GM23338 (cell line): ENCODE measurements at regions not wholly inside any gene's neighbourhood (a gene's known extent, or its start where the extent isn't known, plus 50 kb on each side); places are given as distances from the start of the nearest gene placed in this dataset.

Experiments used
- ATAC-seq: fragments of 200-7000 bp; cut with Tn5 transposase; 3 replicates; pipeline ENCODE4 v1.9.1; 2020
- DNase-seq: peaks from one replicate; pipeline ENCODE4 v3.0.0-alpha.2; 2015; ENCODE audit warnings: low spot score
- H2AFZ ChIP-seq: fragments of 200-600 bp; sonication (generic); 2 replicates; pipeline ENCODE4 v1.8.0; 2016; ENCODE audit warnings: antibody characterized with exemption, mild to moderate bottlenecking, moderate library complexity
- H3F3A ChIP-seq: fragments of 200-600 bp; sonication (generic); replicated peaks from 2 replicates; pipeline ENCODE4 v1.8.0; 2017; ENCODE audit warnings: antibody characterized with exemption, mixed run types, low read depth
- H3K27ac ChIP-seq: fragments of 200-600 bp; sonication (generic); 2 replicates; pipeline ENCODE4 v1.6.1; 2016; ENCODE audit warnings: low read depth
- H3K27me3 ChIP-seq: fragments of 200-600 bp; sonication (generic); 2 replicates; pipeline ENCODE4 v1.8.0; 2016; ENCODE audit warnings: mild to moderate bottlenecking, mixed run types, moderate library complexity; ENCODE audit not compliant: insufficient read depth
- H3K36me3 ChIP-seq: fragments of 200-600 bp; sonication (generic); 2 replicates; pipeline ENCODE4 v1.8.0; 2016; ENCODE audit warnings: mild to moderate bottlenecking; ENCODE audit not compliant: insufficient read depth
- H3K4me1 ChIP-seq: fragments of 200-600 bp; sonication (generic); 2 replicates; pipeline ENCODE4 v1.8.0; 2016; ENCODE audit warnings: mild to moderate bottlenecking, moderate library complexity; ENCODE audit not compliant: insufficient read depth
- H3K4me2 ChIP-seq: fragments of 200-600 bp; sonication (generic); 2 replicates; pipeline ENCODE4 v1.7.1; 2017; ENCODE audit warnings: mixed run types
- H3K4me3 ChIP-seq: fragments of 200-600 bp; sonication (generic); 2 replicates; pipeline ENCODE4 v1.6.1; 2016; ENCODE audit warnings: mixed run types
- H3K79me2 ChIP-seq: fragments of 200-600 bp; sonication (generic); replicated peaks from 2 replicates; pipeline ENCODE4 v1.8.0; 2017; ENCODE audit warnings: mild to moderate bottlenecking; ENCODE audit not compliant: insufficient read depth
- H3K9me2 ChIP-seq: fragments of 200-600 bp; sonication (generic); 2 replicates; pipeline ENCODE4 v1.8.0; 2017; ENCODE audit not compliant: insufficient read depth
- H4K20me1 ChIP-seq: fragments of 200-600 bp; sonication (generic); replicated peaks from 2 replicates; pipeline ENCODE4 v1.8.0; 2017; ENCODE audit warnings: mild to moderate bottlenecking; ENCODE audit not compliant: insufficient read depth
- H3K27ac Mint-ChIP-seq: 2 replicates; pipeline ENCODE4 v1.8.0; 2020; ENCODE audit warnings: inconsistent platforms, mild to moderate bottlenecking, moderate library complexity, mixed read lengths
- H3K27me3 Mint-ChIP-seq: 3 replicates; pipeline ENCODE4 v1.8.0; 2022; ENCODE audit warnings: low read depth, mild to moderate bottlenecking, moderate library complexity, mixed read lengths, inconsistent platforms; ENCODE audit not compliant: insufficient read depth, poor library complexity
- H3K36me3 Mint-ChIP-seq: 3 replicates; pipeline ENCODE4 v1.8.0; 2021; ENCODE audit warnings: low read depth, mild to moderate bottlenecking, inconsistent platforms, moderate library complexity, mixed read lengths
- H3K4me1 Mint-ChIP-seq: 3 replicates; pipeline ENCODE4 v1.8.0; 2020; ENCODE audit warnings: mild to moderate bottlenecking, inconsistent platforms, mixed read lengths
- H3K4me3 Mint-ChIP-seq: 3 replicates; pipeline ENCODE4 v1.8.0; 2021; ENCODE audit warnings: moderate library complexity, mild to moderate bottlenecking, inconsistent platforms, mixed read lengths
- H3K9me3 Mint-ChIP-seq: 3 replicates; pipeline ENCODE4 v1.8.0; 2020; ENCODE audit warnings: moderate library complexity, mild to moderate bottlenecking, inconsistent platforms, mixed read lengths
- CREB1 ChIP-seq: fragments of 250-450 bp; sonication (Bioruptor Pico); IDR thresholded peaks from 2 replicates; pipeline ENCODE4 v1.5.0; 2020; ENCODE audit warnings: low read depth, mild to moderate bottlenecking, moderate library complexity
- EZH2phosphoT487 ChIP-seq: fragments of 200-600 bp; sonication (generic); IDR thresholded peaks from one replicate; pipeline ENCODE4 v1.8.1; 2018; ENCODE audit warnings: antibody characterized with exemption; ENCODE audit not compliant: unreplicated experiment
- JUNB ChIP-seq: IDR thresholded peaks from one replicate; pipeline ENCODE4 v1.6.1; 2016; ENCODE audit warnings: antibody characterized with exemption; ENCODE audit not compliant: unreplicated experiment
- NANOG ChIP-seq: IDR thresholded peaks from 2 replicates; pipeline ENCODE4 v1.6.1; 2016; ENCODE audit warnings: antibody characterized with exemption, borderline replicate concordance
- POLR2AphosphoS5 ChIP-seq: IDR thresholded peaks from 2 replicates; pipeline ENCODE4 v1.6.1; 2016; ENCODE audit warnings: antibody characterized with exemption, low read depth
- TF ChIP-seq, protein P1 (sequence below): IDR thresholded peaks from one replicate; pipeline ENCODE4 v1.6.1; 2018; ENCODE audit warnings: antibody characterized with exemption; ENCODE audit not compliant: unreplicated experiment
- TF ChIP-seq, protein P2 (sequence below): IDR thresholded peaks from 2 replicates; pipeline ENCODE4 v1.6.1; 2016; ENCODE audit warnings: antibody characterized with exemption
- TF ChIP-seq, protein P3 (sequence below): fragments of 250-450 bp; sonication (Bioruptor Pico); IDR thresholded peaks from 2 replicates; pipeline ENCODE4 v1.5.0; 2020; ENCODE audit warnings: mild to moderate bottlenecking, moderate library complexity

- TF ChIP-seq JUNB = no peak
- TF ChIP-seq EZH2phosphoT487 = no peak
- TF ChIP-seq, protein P1, sequence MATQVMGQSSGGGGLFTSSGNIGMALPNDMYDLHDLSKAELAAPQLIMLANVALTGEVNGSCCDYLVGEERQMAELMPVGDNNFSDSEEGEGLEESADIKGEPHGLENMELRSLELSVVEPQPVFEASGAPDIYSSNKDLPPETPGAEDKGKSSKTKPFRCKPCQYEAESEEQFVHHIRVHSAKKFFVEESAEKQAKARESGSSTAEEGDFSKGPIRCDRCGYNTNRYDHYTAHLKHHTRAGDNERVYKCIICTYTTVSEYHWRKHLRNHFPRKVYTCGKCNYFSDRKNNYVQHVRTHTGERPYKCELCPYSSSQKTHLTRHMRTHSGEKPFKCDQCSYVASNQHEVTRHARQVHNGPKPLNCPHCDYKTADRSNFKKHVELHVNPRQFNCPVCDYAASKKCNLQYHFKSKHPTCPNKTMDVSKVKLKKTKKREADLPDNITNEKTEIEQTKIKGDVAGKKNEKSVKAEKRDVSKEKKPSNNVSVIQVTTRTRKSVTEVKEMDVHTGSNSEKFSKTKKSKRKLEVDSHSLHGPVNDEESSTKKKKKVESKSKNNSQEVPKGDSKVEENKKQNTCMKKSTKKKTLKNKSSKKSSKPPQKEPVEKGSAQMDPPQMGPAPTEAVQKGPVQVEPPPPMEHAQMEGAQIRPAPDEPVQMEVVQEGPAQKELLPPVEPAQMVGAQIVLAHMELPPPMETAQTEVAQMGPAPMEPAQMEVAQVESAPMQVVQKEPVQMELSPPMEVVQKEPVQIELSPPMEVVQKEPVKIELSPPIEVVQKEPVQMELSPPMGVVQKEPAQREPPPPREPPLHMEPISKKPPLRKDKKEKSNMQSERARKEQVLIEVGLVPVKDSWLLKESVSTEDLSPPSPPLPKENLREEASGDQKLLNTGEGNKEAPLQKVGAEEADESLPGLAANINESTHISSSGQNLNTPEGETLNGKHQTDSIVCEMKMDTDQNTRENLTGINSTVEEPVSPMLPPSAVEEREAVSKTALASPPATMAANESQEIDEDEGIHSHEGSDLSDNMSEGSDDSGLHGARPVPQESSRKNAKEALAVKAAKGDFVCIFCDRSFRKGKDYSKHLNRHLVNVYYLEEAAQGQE = no peak
Measured at GRCh38 chrX:140920416-140920815, 82.0 kb upstream of the SPANXB1 start (continued).

GRCh38 chrX:140923118-140923517 is 79.3 kb upstream of the SPANXB1 start:
- TF ChIP-seq, protein P1 = no peak
- TF ChIP-seq NANOG (no peak), POLR2AphosphoS5 (no peak), JUNB (no peak), CREB1 (CRISPR knock-in tag) (no peak)
- TF ChIP-seq, protein P2, sequence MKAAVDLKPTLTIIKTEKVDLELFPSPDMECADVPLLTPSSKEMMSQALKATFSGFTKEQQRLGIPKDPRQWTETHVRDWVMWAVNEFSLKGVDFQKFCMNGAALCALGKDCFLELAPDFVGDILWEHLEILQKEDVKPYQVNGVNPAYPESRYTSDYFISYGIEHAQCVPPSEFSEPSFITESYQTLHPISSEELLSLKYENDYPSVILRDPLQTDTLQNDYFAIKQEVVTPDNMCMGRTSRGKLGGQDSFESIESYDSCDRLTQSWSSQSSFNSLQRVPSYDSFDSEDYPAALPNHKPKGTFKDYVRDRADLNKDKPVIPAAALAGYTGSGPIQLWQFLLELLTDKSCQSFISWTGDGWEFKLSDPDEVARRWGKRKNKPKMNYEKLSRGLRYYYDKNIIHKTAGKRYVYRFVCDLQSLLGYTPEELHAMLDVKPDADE = no peak
- TF ChIP-seq, protein P3, sequence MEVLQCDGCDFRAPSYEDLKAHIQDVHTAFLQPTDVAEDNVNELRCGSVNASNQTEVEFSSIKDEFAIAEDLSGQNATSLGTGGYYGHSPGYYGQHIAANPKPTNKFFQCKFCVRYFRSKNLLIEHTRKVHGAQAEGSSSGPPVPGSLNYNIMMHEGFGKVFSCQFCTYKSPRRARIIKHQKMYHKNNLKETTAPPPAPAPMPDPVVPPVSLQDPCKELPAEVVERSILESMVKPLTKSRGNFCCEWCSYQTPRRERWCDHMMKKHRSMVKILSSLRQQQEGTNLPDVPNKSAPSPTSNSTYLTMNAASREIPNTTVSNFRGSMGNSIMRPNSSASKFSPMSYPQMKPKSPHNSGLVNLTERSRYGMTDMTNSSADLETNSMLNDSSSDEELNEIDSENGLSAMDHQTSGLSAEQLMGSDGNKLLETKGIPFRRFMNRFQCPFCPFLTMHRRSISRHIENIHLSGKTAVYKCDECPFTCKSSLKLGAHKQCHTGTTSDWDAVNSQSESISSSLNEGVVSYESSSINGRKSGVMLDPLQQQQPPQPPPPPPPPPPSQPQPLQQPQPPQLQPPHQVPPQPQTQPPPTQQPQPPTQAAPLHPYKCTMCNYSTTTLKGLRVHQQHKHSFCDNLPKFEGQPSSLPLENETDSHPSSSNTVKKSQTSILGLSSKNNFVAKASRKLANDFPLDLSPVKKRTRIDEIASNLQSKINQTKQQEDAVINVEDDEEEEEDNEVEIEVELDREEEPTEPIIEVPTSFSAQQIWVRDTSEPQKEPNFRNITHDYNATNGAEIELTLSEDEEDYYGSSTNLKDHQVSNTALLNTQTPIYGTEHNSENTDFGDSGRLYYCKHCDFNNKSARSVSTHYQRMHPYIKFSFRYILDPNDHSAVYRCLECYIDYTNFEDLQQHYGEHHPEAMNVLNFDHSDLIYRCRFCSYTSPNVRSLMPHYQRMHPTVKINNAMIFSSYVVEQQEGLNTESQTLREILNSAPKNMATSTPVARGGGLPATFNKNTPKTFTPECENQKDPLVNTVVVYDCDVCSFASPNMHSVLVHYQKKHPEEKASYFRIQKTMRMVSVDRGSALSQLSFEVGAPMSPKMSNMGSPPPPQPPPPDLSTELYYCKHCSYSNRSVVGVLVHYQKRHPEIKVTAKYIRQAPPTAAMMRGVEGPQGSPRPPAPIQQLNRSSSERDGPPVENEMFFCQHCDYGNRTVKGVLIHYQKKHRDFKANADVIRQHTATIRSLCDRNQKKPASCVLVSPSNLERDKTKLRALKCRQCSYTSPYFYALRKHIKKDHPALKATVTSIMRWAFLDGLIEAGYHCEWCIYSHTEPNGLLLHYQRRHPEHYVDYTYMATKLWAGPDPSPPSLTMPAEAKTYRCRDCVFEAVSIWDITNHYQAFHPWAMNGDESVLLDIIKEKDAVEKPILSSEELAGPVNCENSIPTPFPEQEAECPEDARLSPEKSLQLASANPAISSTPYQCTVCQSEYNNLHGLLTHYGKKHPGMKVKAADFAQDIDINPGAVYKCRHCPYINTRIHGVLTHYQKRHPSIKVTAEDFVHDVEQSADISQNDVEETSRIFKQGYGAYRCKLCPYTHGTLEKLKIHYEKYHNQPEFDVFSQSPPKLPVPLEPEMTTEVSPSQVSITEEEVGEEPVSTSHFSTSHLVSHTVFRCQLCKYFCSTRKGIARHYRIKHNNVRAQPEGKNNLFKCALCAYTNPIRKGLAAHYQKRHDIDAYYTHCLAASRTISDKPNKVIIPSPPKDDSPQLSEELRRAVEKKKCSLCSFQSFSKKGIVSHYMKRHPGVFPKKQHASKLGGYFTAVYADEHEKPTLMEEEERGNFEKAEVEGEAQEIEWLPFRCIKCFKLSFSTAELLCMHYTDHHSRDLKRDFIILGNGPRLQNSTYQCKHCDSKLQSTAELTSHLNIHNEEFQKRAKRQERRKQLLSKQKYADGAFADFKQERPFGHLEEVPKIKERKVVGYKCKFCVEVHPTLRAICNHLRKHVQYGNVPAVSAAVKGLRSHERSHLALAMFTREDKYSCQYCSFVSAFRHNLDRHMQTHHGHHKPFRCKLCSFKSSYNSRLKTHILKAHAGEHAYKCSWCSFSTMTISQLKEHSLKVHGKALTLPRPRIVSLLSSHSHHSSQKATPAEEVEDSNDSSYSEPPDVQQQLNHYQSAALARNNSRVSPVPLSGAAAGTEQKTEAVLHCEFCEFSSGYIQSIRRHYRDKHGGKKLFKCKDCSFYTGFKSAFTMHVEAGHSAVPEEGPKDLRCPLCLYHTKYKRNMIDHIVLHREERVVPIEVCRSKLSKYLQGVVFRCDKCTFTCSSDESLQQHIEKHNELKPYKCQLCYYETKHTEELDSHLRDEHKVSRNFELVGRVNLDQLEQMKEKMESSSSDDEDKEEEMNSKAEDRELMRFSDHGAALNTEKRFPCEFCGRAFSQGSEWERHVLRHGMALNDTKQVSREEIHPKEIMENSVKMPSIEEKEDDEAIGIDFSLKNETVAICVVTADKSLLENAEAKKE (CRISPR knock-in tag) = no peak
- Histone ChIP-seq H3K27me3 (no peaks in the 10 kb centered on the region), H3K79me2 (no peaks in the 10 kb centered on the region), H3F3A (no peaks in the 10 kb centered on the region), H3K4me2 (no peak overlapping the region), H3K9me2 (no peaks in the 10 kb centered on the region), H3K4me3 (no peak overlapping the region), H3K4me1 (no peaks in the 10 kb centered on the region), H3K27ac (no peak overlapping the region), H3K36me3 (no peaks in the 10 kb centered on the region), H4K20me1 (no peaks in the 10 kb centered on the region), H2AFZ (no peak overlapping the region)
- Mint-ChIP-seq H3K36me3 (no peaks in the 10 kb centered on the region), H3K4me3 (no peak overlapping the region), H3K27me3 (peaks cover 2% of the 10 kb centered on the region), H3K27ac (no peak overlapping the region), H3K9me3 (no peaks in the 10 kb centered on the region), H3K4me1 (no peaks in the 10 kb centered on the region; the same call in 2 of the 3 replicates)
- DNase-seq = no peak
- no peak for ATAC-seq
